Stimulated activated CD4-positive, alpha-beta T cell treated with anti-CD3 and anti-CD28 coated beads, TNF-alpha, amount 100 ng/mL, for 48 hours (primary cell): ENCODE measurements at regions not wholly inside any gene's neighbourhood (a gene's known extent, or its start where the extent isn't known, plus 50 kb on each side); places are given as distances from the start of the nearest gene placed in this dataset.

ENCODE experiments used
- DNase-seq, 3 donors: peaks; one replicate each; pipeline ENCODE4 v3.0.0-alpha.2; 2020; ENCODE audit warnings: low read depth in 3 of 3

GRCh38 chr3:56896357-56896756 lies 94.6 kb upstream of the ARHGEF3 start:
- no peak for DNase-seq

GRCh38 chr3:56894881-56895431 lies 93.2 kb upstream of the ARHGEF3 start:
- peak in 1 of 3 donors; percentile 30 for DNase-seq

GRCh38 chr3:56890448-56891091 lies 88.8 kb upstream of the ARHGEF3 start:
- no peak for DNase-seq

GRCh38 chr3:56889131-56889530 lies 87.4 kb upstream of the ARHGEF3 start:
- no peak for DNase-seq

GRCh38 chr3:56887402-56888025 lies 85.8 kb upstream of the ARHGEF3 start:
- DNase-seq: no peak

- no peak for DNase-seq
Measured at GRCh38 chr3:56886314-56886713, 84.6 kb upstream of the ARHGEF3 start.

- DNase-seq: no peak
Measured at GRCh38 chr3:56885879-56886278, 84.1 kb upstream of the ARHGEF3 start.

GRCh38 chr3:56885453-56885852 lies 83.7 kb upstream of the ARHGEF3 start:
- DNase-seq: no peak

- no peak for DNase-seq
Measured at GRCh38 chr3:56884387-56884786, 82.6 kb upstream of the ARHGEF3 start.

GRCh38 chr3:56883828-56884227 lies 82.1 kb upstream of the ARHGEF3 start:
- no peak for DNase-seq

- DNase-seq: no peak
Measured at GRCh38 chr3:56882896-56883295, 81.1 kb upstream of the ARHGEF3 start.

- DNase-seq: no peak
Measured at GRCh38 chr3:56881841-56882240, 80.1 kb upstream of the ARHGEF3 start.

GRCh38 chr3:56880720-56881575 lies 79.2 kb upstream of the ARHGEF3 start:
- no peak for DNase-seq

- no peak for DNase-seq
Measured at GRCh38 chr3:56879436-56880215, 77.9 kb upstream of the ARHGEF3 start.

GRCh38 chr3:56878074-56878473 lies 76.3 kb upstream of the ARHGEF3 start:
- DNase-seq: peak in 2 of 3 donors; percentile 34 to 46

- no peak for DNase-seq
Measured at GRCh38 chr3:56876916-56877315, 75.2 kb upstream of the ARHGEF3 start.

- no peak for DNase-seq
Measured at GRCh38 chr3:56874269-56874668, 72.5 kb upstream of the ARHGEF3 start.

GRCh38 chr3:56870436-56870835 lies 68.7 kb upstream of the ARHGEF3 start:
- no peak for DNase-seq

GRCh38 chr3:56869157-56869889 lies 67.6 kb upstream of the ARHGEF3 start:
- no peak for DNase-seq

GRCh38 chr3:56868706-56869105 lies 67.0 kb upstream of the ARHGEF3 start:
- DNase-seq: no peak

- DNase-seq: no peak
Measured at GRCh38 chr3:56867671-56868070, 65.9 kb upstream of the ARHGEF3 start.
